Activated effector memory CD4-positive, alpha-beta T cell treated with Interleukin-2 at 50 U/mL for 16 hours (primary cell): ENCODE measurements at regions not wholly inside any gene's neighbourhood (a gene's known extent, or its start where the extent isn't known, plus 50 kb on each side); places are given as distances from the start of the nearest gene placed in this dataset.

Source experiments
- DNase-seq: peaks from one replicate; pipeline ENCODE4 v3.0.0-alpha.2; 2020

- no peak for DNase-seq
Observed at GRCh38 chr12:125228519-125229260, 163.5 kb downstream of the AACS start.

- DNase-seq: no peak
Observed at GRCh38 chr12:125229878-125230530, 164.8 kb downstream of the AACS start.

GRCh38 chr12:125233319-125233718 lies 168.1 kb downstream of the AACS start:
- no peak for DNase-seq

- no peak for DNase-seq
Observed at GRCh38 chr12:125239563-125239962, 174.3 kb downstream of the AACS start.

- no peak for DNase-seq
Observed at GRCh38 chr12:125240717-125241116, 175.5 kb downstream of the AACS start.

GRCh38 chr12:125243811-125244210 lies 178.6 kb downstream of the AACS start:
- no peak for DNase-seq

- DNase-seq: no peak
Observed at GRCh38 chr12:125244338-125244737, 179.1 kb downstream of the AACS start.

- no peak for DNase-seq
Observed at GRCh38 chr12:125245581-125246557, 180.6 kb downstream of the AACS start.

GRCh38 chr12:125247477-125247876 lies 182.2 kb downstream of the AACS start:
- no peak for DNase-seq

- no peak for DNase-seq
Observed at GRCh38 chr12:125249066-125249824, 184.0 kb downstream of the AACS start.

GRCh38 chr12:125249932-125250331 lies 184.7 kb downstream of the AACS start:
- DNase-seq: no peak

GRCh38 chr12:125254236-125254635 lies 189.0 kb downstream of the AACS start:
- no peak for DNase-seq

GRCh38 chr12:125254856-125255255 lies 189.6 kb downstream of the AACS start:
- no peak for DNase-seq

GRCh38 chr12:125255935-125256633 lies 190.8 kb downstream of the AACS start:
- no peak for DNase-seq

GRCh38 chr12:125256634-125256936 lies 191.3 kb downstream of the AACS start:
- no peak for DNase-seq

GRCh38 chr12:125259178-125259867 lies 194.1 kb downstream of the AACS start:
- DNase-seq: no peak

GRCh38 chr12:125262851-125263250 lies 197.6 kb downstream of the AACS start:
- DNase-seq: no peak

- DNase-seq: no peak
Observed at GRCh38 chr12:125263385-125263784, 198.2 kb downstream of the AACS start.

GRCh38 chr12:125267114-125267513 lies 201.9 kb downstream of the AACS start:
- DNase-seq: no peak

GRCh38 chr12:125269276-125269675 lies 204.0 kb downstream of the AACS start:
- DNase-seq: no peak

GRCh38 chr12:125271892-125272291 lies 206.7 kb downstream of the AACS start:
- no peak for DNase-seq
